ENCODE measurements at regions not wholly inside any gene's neighbourhood (a gene's known extent, or its start where the extent isn't known, plus 50 kb on each side); places are given as distances from the start of the nearest gene placed in this dataset.

- no peak for TF ChIP-seq CTCF (IDR thresholded peaks at IDR 0.05)
- no peak for TF ChIP-seq ZFX (IDR thresholded peaks at IDR 0.05; ENCODE audit: borderline replicate concordance)
Measured at GRCh38 chr6:66307490-66307889, 600.5 kb upstream of the EYS start.
